GM12878 (cell line): ENCODE measurements at regions not wholly inside any gene's neighbourhood (a gene's known extent, or its start where the extent isn't known, plus 50 kb on each side); places are given as distances from the start of the nearest gene placed in this dataset.

Source experiments
- ATAC-seq: fragments of 200-7000 bp; cut with Tn5 transposase; 3 replicates; pipeline ENCODE4 v1.9.1; 2020; ENCODE audit warnings: mild to moderate bottlenecking, moderate library complexity
- BruUV-seq: library from RNA; stranded (reverse); fragments of 400-500 nt; replicated peaks from 2 replicates; lab custom pipeline; 2021; lab: Mats Ljungman, UMichigan
- CTCF ChIA-PET: fragments of 300-600 bp; sonication (Branson Sonifier 250); formaldehyde crosslinking; extraction: SDS; loops from one replicate; lab custom pipeline; 2021; ENCODE audit warnings: inconsistent platforms; lab: Yijun Ruan, JAX
- POLR2A ChIA-PET: fragments of 350-600 bp; formaldehyde crosslinking; extraction: SDS; loops from one replicate; lab custom pipeline; 2021; ENCODE audit warnings: inconsistent platforms; lab: Charles Lee
- RAD21 ChIA-PET: fragments of 300-600 bp; sonication (Branson Sonifier 250); formaldehyde crosslinking; loops from one replicate; lab custom pipeline; 2023; ENCODE audit warnings: antibody characterized with exemption; ENCODE audit not compliant: unreplicated experiment; lab: Charles Lee
- SMC1A ChIA-PET: fragments of 300-600 bp; sonication (Branson Sonifier 250); formaldehyde crosslinking; loops from one replicate; lab custom pipeline; 2023; ENCODE audit not compliant: unreplicated experiment, uncharacterized antibody; lab: Charles Lee
- DNase-seq: peaks from one replicate; pipeline ENCODE4 v3.0.0-alpha.2; 2011; ENCODE audit warnings: low read depth, low spot score
- FAIRE-seq: peaks from 3 replicates; lab custom pipeline; 2011; peaks lifted over from hg19 to GRCh38; lab: Jason Lieb, UNC
- H2AFZ ChIP-seq: 2 replicates; pipeline ENCODE4 v1.6.0; 2011; ENCODE audit warnings: low read depth, low read length, control low read depth; ENCODE audit not compliant: control insufficient read depth
- H3K27ac ChIP-seq: 2 replicates; pipeline ENCODE4 v1.5.1; 2011; ENCODE audit warnings: control low read depth; ENCODE audit not compliant: control insufficient read depth, insufficient read depth
- H3K27me3 ChIP-seq, 2 experiments: replicated peaks in 1 of 2; 2 replicates each; pipeline versions ENCODE4 v1.6.0 to v1.6.1; 2011; ENCODE audit warnings: low read length in 1 of 2; ENCODE audit not compliant: control insufficient read depth in 2 of 2, insufficient read depth in 2 of 2
- H3K36me3 ChIP-seq, 2 experiments: 2 replicates each; pipeline ENCODE4 v1.5.1; 2011; ENCODE audit warnings: low read length in 1 of 2; ENCODE audit not compliant: control insufficient read depth in 2 of 2, insufficient read depth in 2 of 2
- H3K4me1 ChIP-seq: 2 replicates; pipeline ENCODE4 v1.6.1; 2011; ENCODE audit warnings: mild to moderate bottlenecking, low read length, moderate library complexity, mixed read lengths; ENCODE audit not compliant: control insufficient read depth, insufficient read depth
- H3K4me2 ChIP-seq: 2 replicates; pipeline ENCODE4 v1.6.0; 2011; ENCODE audit warnings: control low read depth; ENCODE audit not compliant: control insufficient read depth, insufficient read depth
- H3K4me3 ChIP-seq: fragments of 200-600 bp; sonication (generic); 2 replicates; pipeline ENCODE4 v1.5.1; 2016
- H3K79me2 ChIP-seq: 2 replicates; pipeline ENCODE4 v1.6.0; 2011; ENCODE audit warnings: low read length; ENCODE audit not compliant: control insufficient read depth, insufficient read depth
- H3K9ac ChIP-seq: 2 replicates; pipeline ENCODE4 v1.8.0; 2011; ENCODE audit warnings: low read length, control low read depth, mixed read lengths; ENCODE audit not compliant: control insufficient read depth, insufficient read depth
- H3K9me3 ChIP-seq: replicated peaks from 3 replicates; pipeline ENCODE4 v1.5.1; 2011; ENCODE audit warnings: mild to moderate bottlenecking, low read length; ENCODE audit not compliant: control insufficient read depth, insufficient read depth
- H4K20me1 ChIP-seq: 2 replicates; pipeline ENCODE4 v1.6.0; 2011; ENCODE audit not compliant: control insufficient read depth, insufficient read depth
- GABPA ChIP-seq: IDR thresholded peaks from 2 replicates; pipeline ENCODE4 v1.6.1; 2014; ENCODE audit warnings: antibody characterized with exemption, low read depth, mild to moderate bottlenecking, inconsistent platforms
- NFYB ChIP-seq: IDR thresholded peaks from 2 replicates; pipeline ENCODE4 v1.6.1; 2011; ENCODE audit warnings: low read depth, mild to moderate bottlenecking, low read length, improper control_type of control experiment, moderate library complexity; ENCODE audit not compliant: insufficient read depth
- NR2F1 ChIP-seq: fragments of 450-650 bp; conservative IDR thresholded peaks from 2 replicates; pipeline ENCODE4 v1.6.1; 2017; ENCODE audit warnings: mild to moderate bottlenecking
- RAD21 ChIP-seq: IDR thresholded peaks from 2 replicates; pipeline ENCODE4 v1.6.1; 2011; ENCODE audit warnings: mild to moderate bottlenecking, low read depth, low read length, moderate library complexity; ENCODE audit not compliant: insufficient read depth
- RBBP5 ChIP-seq: fragments of 200-600 bp; sonication (generic); conservative IDR thresholded peaks from 2 replicates; pipeline ENCODE4 v1.6.1; 2016
- SMC3 ChIP-seq: IDR thresholded peaks from 2 replicates; pipeline ENCODE4 v1.6.1; 2011; ENCODE audit warnings: low read length, improper control_type of control experiment, borderline replicate concordance
- WGBS: methylation state at CpG from one replicate; pipeline ENCODE4 v1.1.6; 2016; ENCODE audit warnings: low lambda C conversion rate; ENCODE audit not compliant: insufficient replicate concordance, insufficient coverage; ENCODE audit errors: missing lambda C conversion rate; 5-methylcytosine and 5-hydroxymethylcytosine counted together
- in situ Hi-C: fragments of 300-500 bp; cut with MboI; formaldehyde crosslinking; loops from 9 replicates; pipeline ENCODE4 v1.14.3; 2018; ENCODE audit warnings: mixed read lengths
- intact Hi-C: fragments of 100-400 bp; cut with micrococcal nuclease; formaldehyde crosslinking; loops from one replicate; pipeline ENCODE4 v1.14.2; 2022; ENCODE audit not compliant: unreplicated experiment
- TF ChIP-seq, protein P1 (sequence below): fragments of 450-650 bp; IDR thresholded peaks from 2 replicates; pipeline ENCODE4 v1.6.1; 2017; ENCODE audit warnings: mild to moderate bottlenecking, moderate library complexity

GRCh38 chr15:29457729-29458128 is 188.1 kb upstream of the NSMCE3 start:
- no TSS peak for BruUV-seq
- SMC1A ChIA-PET: no interaction called here
- ATAC-seq (no peak), DNase-seq (no peak), FAIRE-seq (no peak)
- WGBS: 9% methylated on average over 6 of the region's 6 CpGs
- POLR2A ChIA-PET: no interaction called here
- H3K4me2 ChIP-seq: no peak overlapping the region
- no peaks in the 10 kb centered on the region for H3K79me2 ChIP-seq
- in situ Hi-C loops: no loop called here
- no peaks in the 10 kb centered on the region for H3K27me3 ChIP-seq
- no peaks in the 10 kb centered on the region for H4K20me1 ChIP-seq
- TF ChIP-seq, protein P1, sequence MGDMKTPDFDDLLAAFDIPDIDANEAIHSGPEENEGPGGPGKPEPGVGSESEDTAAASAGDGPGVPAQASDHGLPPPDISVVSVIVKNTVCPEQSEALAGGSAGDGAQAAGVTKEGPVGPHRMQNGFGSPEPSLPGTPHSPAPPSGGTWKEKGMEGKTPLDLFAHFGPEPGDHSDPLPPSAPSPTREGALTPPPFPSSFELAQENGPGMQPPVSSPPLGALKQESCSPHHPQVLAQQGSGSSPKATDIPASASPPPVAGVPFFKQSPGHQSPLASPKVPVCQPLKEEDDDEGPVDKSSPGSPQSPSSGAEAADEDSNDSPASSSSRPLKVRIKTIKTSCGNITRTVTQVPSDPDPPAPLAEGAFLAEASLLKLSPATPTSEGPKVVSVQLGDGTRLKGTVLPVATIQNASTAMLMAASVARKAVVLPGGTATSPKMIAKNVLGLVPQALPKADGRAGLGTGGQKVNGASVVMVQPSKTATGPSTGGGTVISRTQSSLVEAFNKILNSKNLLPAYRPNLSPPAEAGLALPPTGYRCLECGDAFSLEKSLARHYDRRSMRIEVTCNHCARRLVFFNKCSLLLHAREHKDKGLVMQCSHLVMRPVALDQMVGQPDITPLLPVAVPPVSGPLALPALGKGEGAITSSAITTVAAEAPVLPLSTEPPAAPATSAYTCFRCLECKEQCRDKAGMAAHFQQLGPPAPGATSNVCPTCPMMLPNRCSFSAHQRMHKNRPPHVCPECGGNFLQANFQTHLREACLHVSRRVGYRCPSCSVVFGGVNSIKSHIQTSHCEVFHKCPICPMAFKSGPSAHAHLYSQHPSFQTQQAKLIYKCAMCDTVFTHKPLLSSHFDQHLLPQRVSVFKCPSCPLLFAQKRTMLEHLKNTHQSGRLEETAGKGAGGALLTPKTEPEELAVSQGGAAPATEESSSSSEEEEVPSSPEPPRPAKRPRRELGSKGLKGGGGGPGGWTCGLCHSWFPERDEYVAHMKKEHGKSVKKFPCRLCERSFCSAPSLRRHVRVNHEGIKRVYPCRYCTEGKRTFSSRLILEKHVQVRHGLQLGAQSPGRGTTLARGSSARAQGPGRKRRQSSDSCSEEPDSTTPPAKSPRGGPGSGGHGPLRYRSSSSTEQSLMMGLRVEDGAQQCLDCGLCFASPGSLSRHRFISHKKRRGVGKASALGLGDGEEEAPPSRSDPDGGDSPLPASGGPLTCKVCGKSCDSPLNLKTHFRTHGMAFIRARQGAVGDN: no peak
- TF ChIP-seq NFYB: no peak
- intact Hi-C loops: no loop called here
- no peak overlapping the region for H3K27ac ChIP-seq
- no peaks in the 10 kb centered on the region for H3K36me3 ChIP-seq
- H3K4me1 ChIP-seq: no peaks in the 10 kb centered on the region
- H3K4me3 ChIP-seq: no peak overlapping the region
- H3K9ac ChIP-seq: no peak overlapping the region
- RAD21 ChIA-PET: no interaction called here
- CTCF ChIA-PET: no interaction called here
- no peak overlapping the region for H2AFZ ChIP-seq
- no peaks in the 10 kb centered on the region for H3K9me3 ChIP-seq

- RAD21 ChIA-PET: no interaction called here
- Histone ChIP-seq H2AFZ (no peak overlapping the region), H3K79me2 (no peaks in the 10 kb centered on the region), H3K9me3 (no peaks in the 10 kb centered on the region), H3K9ac (no peak overlapping the region), H3K36me3 (no peaks in the 10 kb centered on the region), H3K27ac (no peak overlapping the region), H3K4me1 (no peaks in the 10 kb centered on the region), H3K4me3 (no peak overlapping the region), H4K20me1 (no peaks in the 10 kb centered on the region)
- WGBS: 30% methylated on average over 8 of the region's 8 CpGs
- CTCF ChIA-PET: no interaction called here
- ATAC-seq (no peak), FAIRE-seq (no peak)
- SMC1A ChIA-PET: no interaction called here
- intact Hi-C loops: no loop called here
- in situ Hi-C loops: no loop called here
- no TSS peak for BruUV-seq
- POLR2A ChIA-PET: no interaction called here
- TF ChIP-seq RBBP5 (no peak), RAD21 (no peak), SMC3 (no peak), NR2F1 (no peak), GABPA (no peak)
- TF ChIP-seq, all 136 proteins: peak for 0
- H3K27me3 ChIP-seq: no peaks in the 10 kb centered on the region
- no peak overlapping the region for H3K4me2 ChIP-seq
- no peak for DNase-seq
Measured at GRCh38 chr15:29456964-29457363, 187.3 kb upstream of the NSMCE3 start.
